PC-9 (cell line): ENCODE measurements at regions not wholly inside any gene's neighbourhood (a gene's known extent, or its start where the extent isn't known, plus 50 kb on each side); places are given as distances from the start of the nearest gene placed in this dataset.
A peak's percentile ranks its signal among the peaks of the same experiment; 100 is the strongest.

ENCODE experiments used
- BruUV-seq: library from RNA; stranded (reverse); fragments of 400-500 nt; replicated peaks from 2 replicates; lab custom pipeline; 2021; lab: Mats Ljungman, UMichigan
- CTCF ChIA-PET: fragments of 300-600 bp; sonication (Branson Sonifier 250); formaldehyde crosslinking; loops from one replicate; lab custom pipeline; 2022; ENCODE audit warnings: antibody characterized with exemption; lab: Charles Lee
- POLR2A ChIA-PET: fragments of 300-600 bp; sonication (Branson Sonifier 250); formaldehyde crosslinking; loops from one replicate; lab custom pipeline; 2022; ENCODE audit warnings: antibody characterized with exemption; ENCODE audit not compliant: unreplicated experiment; lab: Charles Lee
- DNase-seq, 2 experiments: peaks; one replicate each; pipeline versions ENCODE4 v3.0.0 to v3.0.0-alpha.2; 2015 to 2022; ENCODE audit warnings: mixed read lengths in 1 of 2
- H2AFZ ChIP-seq: fragments of 200-600 bp; sonication (generic); 2 replicates; pipeline ENCODE4 v1.8.1; 2017; ENCODE audit warnings: antibody characterized with exemption
- H3F3A ChIP-seq: fragments of 200-600 bp; sonication (generic); 2 replicates; pipeline ENCODE4 v1.8.1; 2017; ENCODE audit warnings: antibody characterized with exemption, mild to moderate bottlenecking, low read depth; ENCODE audit not compliant: insufficient read depth
- H3K27ac ChIP-seq: fragments of 200-600 bp; sonication (generic); 2 replicates; pipeline ENCODE4 v1.6.1; 2016; ENCODE audit warnings: mixed run types
- H3K27me3 ChIP-seq: fragments of 200-600 bp; sonication (generic); 2 replicates; pipeline ENCODE4 v1.6.1; 2016; ENCODE audit warnings: low read depth, mixed run types; ENCODE audit not compliant: insufficient read depth
- H3K36me3 ChIP-seq: fragments of 200-600 bp; sonication (generic); 2 replicates; pipeline ENCODE4 v1.6.1; 2016; ENCODE audit warnings: low read depth, mixed run types
- H3K4me1 ChIP-seq: fragments of 200-600 bp; sonication (generic); replicated peaks from 2 replicates; pipeline ENCODE4 v1.6.1; 2016; ENCODE audit warnings: mixed run types; ENCODE audit not compliant: insufficient read depth
- H3K4me2 ChIP-seq: fragments of 200-600 bp; sonication (generic); 2 replicates; pipeline ENCODE4 v1.6.1; 2017; ENCODE audit warnings: mixed run types
- H3K4me3 ChIP-seq: fragments of 200-600 bp; sonication (generic); 2 replicates; pipeline ENCODE4 v1.6.1; 2016; ENCODE audit warnings: mixed run types
- H3K79me2 ChIP-seq: fragments of 200-600 bp; sonication (generic); 2 replicates; pipeline ENCODE4 v1.6.1; 2017; ENCODE audit warnings: low read depth, mixed run types
- H3K9me2 ChIP-seq: fragments of 200-600 bp; sonication (generic); 2 replicates; pipeline ENCODE4 v1.8.1; 2017; ENCODE audit warnings: mild to moderate bottlenecking; ENCODE audit not compliant: insufficient read depth
- H3K9me3 ChIP-seq: fragments of 200-600 bp; sonication (generic); 2 replicates; pipeline ENCODE4 v1.8.1; 2016; ENCODE audit warnings: low read depth; ENCODE audit not compliant: insufficient read depth
- H4K20me1 ChIP-seq: fragments of 200-600 bp; sonication (generic); 2 replicates; pipeline ENCODE4 v1.8.1; 2017; ENCODE audit not compliant: insufficient read depth
- CTCF ChIP-seq: fragments of 200-600 bp; sonication (generic); conservative IDR thresholded peaks from 2 replicates; pipeline ENCODE4 v1.6.1; 2017; ENCODE audit warnings: mixed run types, antibody characterized with exemption, mild to moderate bottlenecking, moderate library complexity
- EZH2 ChIP-seq: fragments of 200-600 bp; sonication (generic); IDR thresholded peaks from 2 replicates; pipeline ENCODE4 v1.8.0; 2017; ENCODE audit warnings: antibody characterized with exemption, low read depth
- intact Hi-C: fragments of 100-400 bp; cut with micrococcal nuclease; formaldehyde crosslinking; loops from one replicate; pipeline ENCODE4 v1.10.0; 2022; ENCODE audit not compliant: unreplicated experiment

GRCh38 chr11:69887330-69887729, 68.1 kb upstream of the FGF3 start:
- Histone ChIP-seq H3K4me1 (peaks cover 29% of the 10 kb centered on the region), H3K4me2 (no peak overlapping the region), H2AFZ (no peak overlapping the region), H3K9me3 (no peaks in the 10 kb centered on the region), H3K9me2 (no peaks in the 10 kb centered on the region), H3K79me2 (no peaks in the 10 kb centered on the region), H4K20me1 (no peaks in the 10 kb centered on the region), H3K27ac (no peak overlapping the region), H3F3A (peaks cover 33% of the 10 kb centered on the region; the same call in 1 of the 2 replicates), H3K36me3 (no peaks in the 10 kb centered on the region), H3K4me3 (no peak overlapping the region), H3K27me3 (no peaks in the 10 kb centered on the region)
- ChIA-PET CTCF (no interaction called here), POLR2A (interaction anchor here (0.6 kb wide), 1 partner anchor 26 kb away, joined by 6 read pairs; no protein-coding TSS in a partner anchor)
- no peak for TF ChIP-seq EZH2
- TF ChIP-seq CTCF = no peak
- intact Hi-C loops = no loop called here
- no peak for DNase-seq
- BruUV-seq = no TSS peak

GRCh38 chr11:69887841-69888427, 68.7 kb upstream of the FGF3 start:
- intact Hi-C loops = loop anchor here (1.0 to 2.0 kb wide), 3 partner anchors 170 to 202 kb away; partner anchors contain the start of gene FGF19
- H3K9me3 ChIP-seq = no peaks in the 10 kb centered on the region
- H4K20me1 ChIP-seq = no peaks in the 10 kb centered on the region
- no peak overlapping the region for H3K4me3 ChIP-seq
- no peak overlapping the region for H3K4me2 ChIP-seq
- no peaks in the 10 kb centered on the region for H3K79me2 ChIP-seq
- H3K4me1 ChIP-seq = peaks cover 35% of the 10 kb centered on the region
- ChIA-PET POLR2A (interaction anchor here (0.6 kb wide), 1 partner anchor 25 kb away, joined by 6 read pairs; no protein-coding TSS in a partner anchor), CTCF (no interaction called here)
- H2AFZ ChIP-seq = no peak overlapping the region
- no peaks in the 10 kb centered on the region for H3K9me2 ChIP-seq
- no TSS peak for BruUV-seq
- H3K27me3 ChIP-seq = no peaks in the 10 kb centered on the region
- no peak overlapping the region for H3K27ac ChIP-seq
- TF ChIP-seq EZH2 = no peak
- TF ChIP-seq CTCF = no peak
- DNase-seq = no peak
- H3F3A ChIP-seq = peaks cover 39% of the 10 kb centered on the region; the same call in 1 of the 2 replicates
- no peaks in the 10 kb centered on the region for H3K36me3 ChIP-seq

- H3K9me2 ChIP-seq = no peaks in the 10 kb centered on the region
- H3K4me2 ChIP-seq = no peak overlapping the region
- H4K20me1 ChIP-seq = no peaks in the 10 kb centered on the region
- CTCF ChIA-PET = interaction anchor here (1.0 kb wide), 1 partner anchor 18 kb away, joined by 3 read pairs; no protein-coding TSS in a partner anchor
- no peak overlapping the region for H3K4me3 ChIP-seq
- no TSS peak for BruUV-seq
- H3K27me3 ChIP-seq = no peaks in the 10 kb centered on the region
- no peaks in the 10 kb centered on the region for H3K79me2 ChIP-seq
- TF ChIP-seq CTCF (peak; percentile 97), EZH2 (no peak)
- intact Hi-C loops = loop anchor here (1.0 to 2.0 kb wide), 3 partner anchors 170 to 202 kb away; partner anchors contain the start of gene FGF19
- DNase-seq = peak; percentile 70 to 85
- no peaks in the 10 kb centered on the region for H3K9me3 ChIP-seq
- H3F3A ChIP-seq = peaks cover 46% of the 10 kb centered on the region; the same call in 1 of the 2 replicates
- peaks cover 42% of the 10 kb centered on the region for H3K4me1 ChIP-seq
- no peaks in the 10 kb centered on the region for H3K36me3 ChIP-seq
- H2AFZ ChIP-seq = no peak overlapping the region
- POLR2A ChIA-PET = interaction anchor here (0.6 kb wide), 1 partner anchor 61 kb away, joined by 4 read pairs; no protein-coding TSS in a partner anchor
- no peak overlapping the region for H3K27ac ChIP-seq
Observed at GRCh38 chr11:69888483-69889181, 69.4 kb upstream of the FGF3 start.
